Epidermal melanocyte (primary cell): ENCODE measurements at regions not wholly inside any gene's neighbourhood (a gene's known extent, or its start where the extent isn't known, plus 50 kb on each side); places are given as distances from the start of the nearest gene placed in this dataset.
"Not testable (repeated sequence)": the region's sequence is repeated elsewhere in the genome, so short reads cannot be mapped to it uniquely, and the experiment has no call there.

ENCODE experiments used
- DNase-seq: peaks from one replicate; pipeline ENCODE4 v3.0.0; 2011; ENCODE audit warnings: low spot score; ENCODE audit not compliant: insufficient read length

DNA sequence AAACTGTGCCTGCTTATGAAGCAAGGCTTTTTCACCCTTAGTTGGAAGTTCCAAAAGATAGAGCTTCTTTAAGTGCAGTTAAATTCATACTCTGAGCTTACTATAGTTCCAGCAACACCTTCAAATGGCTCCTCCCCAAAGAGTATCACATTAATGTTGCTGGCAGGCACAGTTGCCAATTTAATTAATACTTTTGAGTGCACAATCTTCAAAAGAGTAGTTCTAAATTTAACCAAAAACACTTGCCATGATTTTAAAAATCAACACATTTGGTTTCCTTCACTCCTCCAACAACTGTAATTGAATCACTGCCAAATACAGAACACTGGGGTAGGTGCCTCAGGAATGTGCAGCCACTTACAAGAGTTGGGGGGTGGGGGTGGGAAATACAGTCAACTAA, 150.6 kb upstream of the UBE2E3 start:
- no peak for DNase-seq

DNA sequence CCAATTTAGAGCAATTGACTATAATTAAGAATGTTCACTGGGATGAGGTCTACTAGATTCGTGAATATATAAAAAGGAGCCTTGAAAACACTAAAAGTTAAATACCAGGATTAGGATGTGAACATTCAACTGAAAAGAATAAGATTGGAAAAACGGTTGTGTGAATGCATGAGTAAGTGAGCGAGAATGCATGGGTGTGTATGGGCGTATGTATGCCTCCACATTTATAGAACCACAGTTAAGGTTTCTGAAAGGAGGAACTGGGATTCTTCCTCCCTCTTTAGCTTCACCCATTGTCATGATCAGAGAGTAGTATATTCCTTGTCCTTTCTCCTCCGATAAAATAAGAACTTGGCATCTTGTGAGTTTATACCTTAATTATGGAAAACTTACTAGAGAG, 151.1 kb upstream of the UBE2E3 start:
- no peak for DNase-seq

DNA sequence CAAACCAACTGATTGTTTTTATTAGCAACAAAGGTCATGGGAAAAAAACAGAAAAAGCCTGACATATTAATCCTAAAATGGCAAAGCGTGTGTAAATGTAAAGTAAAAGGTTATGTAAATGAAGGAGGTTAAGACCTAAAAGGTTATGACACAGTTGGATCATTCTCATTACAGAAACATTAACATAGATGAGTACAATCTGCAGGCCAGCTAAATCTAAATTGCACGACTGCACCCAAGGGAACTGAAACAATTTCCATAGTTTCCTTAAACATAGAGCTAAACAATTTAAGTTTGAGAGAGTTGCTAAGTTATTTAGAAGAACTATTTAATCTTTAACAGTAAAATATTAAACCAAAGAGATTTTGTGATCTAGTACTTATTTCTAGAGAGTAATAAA, 151.6 kb upstream of the UBE2E3 start:
- DNase-seq, result no peak

DNA sequence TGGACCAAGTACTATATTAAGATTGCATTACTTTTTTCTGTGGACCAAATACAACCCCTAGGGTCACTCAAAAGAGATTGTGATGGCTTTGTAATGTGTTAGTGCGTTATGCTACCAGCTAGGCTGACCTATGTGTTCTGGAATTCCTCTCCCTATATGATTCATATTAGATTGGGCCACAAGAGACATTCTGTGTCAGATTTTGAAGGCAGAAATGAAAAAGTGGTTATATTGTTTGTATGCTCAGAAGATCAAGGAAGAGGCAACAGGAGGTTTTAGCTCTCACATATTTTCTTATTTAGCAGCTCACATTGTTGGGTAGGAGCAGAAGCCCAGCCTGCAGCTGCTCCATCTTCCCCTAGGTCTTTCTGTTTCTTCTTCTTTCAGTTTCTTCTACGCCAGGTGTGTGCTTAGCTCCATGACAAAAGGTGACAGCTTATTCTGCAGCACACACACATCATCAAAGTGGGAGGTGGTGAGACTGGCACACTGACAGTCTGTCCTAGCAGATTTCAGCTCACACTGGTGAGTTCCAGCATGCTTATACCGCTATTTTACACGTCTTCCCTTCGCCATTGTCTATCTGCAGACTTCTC, 156.8 kb upstream of the UBE2E3 start:
- no peak for DNase-seq

DNA sequence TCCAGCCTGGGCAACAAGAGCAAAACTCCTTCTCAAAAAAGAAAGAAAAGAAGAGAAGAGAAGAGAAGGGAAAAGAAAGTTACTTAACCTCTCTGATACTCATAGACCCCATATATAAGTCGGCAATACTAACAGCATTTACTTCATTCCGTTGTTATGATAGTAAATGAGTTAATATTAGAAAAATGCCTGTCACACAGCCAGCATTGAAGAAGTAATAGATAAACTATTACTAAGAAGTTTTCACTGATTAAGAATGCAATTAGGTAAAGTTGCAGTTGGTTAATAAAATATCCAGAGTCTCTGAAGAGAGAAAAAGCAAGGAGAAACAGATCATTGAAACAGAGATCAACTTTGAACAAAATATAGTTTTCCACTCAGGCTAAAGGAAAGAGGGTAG, 161.3 kb upstream of the UBE2E3 start:
- DNase-seq, result no peak

DNA sequence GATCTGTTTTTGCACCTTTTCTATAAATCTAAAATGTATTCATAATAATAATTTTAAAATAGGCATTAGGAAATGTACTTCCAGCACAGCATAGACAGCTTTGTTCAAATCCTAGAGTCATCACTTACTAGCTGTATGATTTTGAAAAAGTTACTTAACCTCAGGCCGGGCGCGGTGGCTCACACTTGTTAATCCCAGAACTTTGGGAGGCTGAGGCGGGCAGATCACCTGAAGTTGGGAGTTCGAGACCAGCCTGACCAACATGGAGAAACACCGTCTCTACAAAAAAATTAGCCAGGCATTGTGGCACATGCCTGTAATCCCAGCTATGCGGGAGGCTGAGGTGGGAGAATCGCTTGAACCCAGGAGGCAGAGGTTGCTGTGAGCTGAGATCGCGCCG, 161.7 kb upstream of the UBE2E3 start:
- not testable (repeated sequence) for DNase-seq

DNA sequence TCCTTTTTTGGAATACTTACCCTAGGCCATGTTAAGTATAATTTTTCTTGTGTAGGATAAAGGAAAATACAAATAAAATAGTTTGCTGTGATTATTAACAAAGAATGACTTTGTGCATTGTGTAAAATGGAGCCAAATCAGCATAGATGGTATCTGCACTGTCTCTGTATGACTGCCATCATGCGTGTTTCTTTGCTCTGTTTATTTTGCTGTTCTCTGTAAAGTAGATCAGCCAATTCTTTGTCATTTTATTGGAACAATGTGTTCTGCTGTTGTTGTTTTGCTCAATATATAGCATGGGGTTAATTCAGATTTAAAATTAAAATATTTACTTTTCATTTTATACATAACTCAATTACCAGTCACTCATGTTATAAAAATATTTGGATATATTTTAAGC, 181.3 kb upstream of the UBE2E3 start:
- DNase-seq, result no peak

DNA sequence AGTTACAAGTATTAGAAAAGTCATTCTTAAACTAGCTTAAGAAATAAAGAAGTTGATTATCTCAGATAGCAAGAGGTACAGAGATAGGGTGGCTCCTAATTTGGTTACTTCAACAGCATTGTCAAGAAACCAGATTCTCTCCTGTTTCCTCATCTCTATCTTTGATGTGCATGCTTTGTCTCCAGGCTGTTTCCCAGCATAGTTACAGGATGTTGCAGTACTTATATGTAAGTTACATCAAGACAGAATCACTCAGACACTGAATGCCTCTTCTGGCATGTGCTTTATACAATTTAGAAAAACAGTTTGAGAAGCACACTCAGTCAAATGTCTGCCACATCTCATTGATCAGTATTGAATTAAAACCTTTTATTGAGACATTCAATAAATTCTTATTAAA, 189.5 kb upstream of the UBE2E3 start:
- DNase-seq, result no peak

DNA sequence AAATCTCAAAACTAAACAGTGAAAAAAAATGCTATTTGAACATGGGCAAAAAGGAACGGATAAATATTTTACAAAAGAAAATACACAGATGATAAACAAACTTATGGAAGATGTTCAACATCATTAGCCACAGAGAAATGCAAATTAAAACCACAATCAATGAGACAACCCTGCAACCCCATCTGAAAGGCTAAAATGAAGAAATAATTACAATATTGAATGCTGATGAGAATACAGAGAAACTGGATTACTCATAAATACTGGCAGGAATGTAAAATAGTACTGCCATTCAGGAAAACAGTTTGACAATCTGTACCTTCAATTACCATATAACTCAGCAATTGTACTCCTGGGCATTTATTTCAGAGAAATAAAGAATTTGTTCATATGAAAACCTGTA, 193.1 kb upstream of the UBE2E3 start:
- DNase-seq, result no peak

DNA sequence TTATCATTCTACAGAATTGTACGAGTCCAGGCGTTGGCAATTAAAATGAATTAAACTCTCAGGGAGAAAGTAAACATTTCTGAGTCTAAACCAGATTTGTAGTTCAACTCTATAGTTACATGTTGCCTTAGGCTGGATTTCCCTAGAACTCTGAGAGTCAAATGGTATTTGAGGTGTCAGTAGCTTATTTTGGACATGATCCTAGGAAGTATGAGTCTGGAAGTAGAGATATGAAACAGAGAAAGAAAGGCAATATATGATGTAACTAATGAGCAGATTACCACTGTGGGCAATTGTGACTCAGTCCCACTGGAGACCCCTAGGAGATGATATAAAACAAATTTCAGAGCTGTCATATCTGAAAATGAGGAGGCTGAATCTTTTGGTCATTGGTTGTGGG, 199.1 kb upstream of the UBE2E3 start:
- DNase-seq, result no peak

DNA sequence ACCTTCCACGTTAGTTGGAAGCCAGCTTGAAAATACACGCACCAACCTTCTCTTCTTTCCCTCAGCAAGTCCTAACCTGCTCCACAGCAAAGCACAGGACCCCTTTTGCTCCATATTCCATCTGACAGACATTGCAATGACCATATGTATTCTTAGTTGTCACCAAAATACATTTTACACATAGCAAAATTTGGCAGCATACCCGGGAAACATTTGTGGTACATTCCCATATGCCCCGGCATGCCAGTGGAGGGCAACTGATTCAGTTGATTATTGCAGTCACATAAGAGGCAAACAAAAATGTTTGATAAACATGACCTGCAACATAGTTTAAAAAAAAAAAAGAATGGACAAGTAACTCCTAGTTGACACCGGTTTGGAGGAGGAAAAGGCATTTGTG, 202.1 kb upstream of the UBE2E3 start:
- DNase-seq, result no peak

DNA sequence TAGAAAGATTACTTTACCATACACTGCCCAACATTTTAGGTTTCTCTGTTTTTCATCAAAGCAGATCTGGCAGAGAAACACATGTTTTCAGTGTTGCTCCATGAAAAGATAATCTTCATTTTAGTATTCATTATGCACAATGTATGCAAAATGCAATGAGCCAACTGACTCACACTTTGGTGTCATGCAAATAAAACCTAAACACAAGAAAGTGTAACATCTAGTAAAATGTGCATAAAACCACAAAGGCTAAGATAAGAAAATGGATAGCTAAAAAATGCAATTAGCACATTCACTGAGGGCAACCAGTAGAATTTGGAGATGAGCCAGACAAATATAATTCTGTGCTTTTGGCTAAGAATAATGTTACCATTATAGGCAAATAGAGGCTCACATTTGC, 203.5 kb upstream of the UBE2E3 start:
- no peak for DNase-seq

DNA sequence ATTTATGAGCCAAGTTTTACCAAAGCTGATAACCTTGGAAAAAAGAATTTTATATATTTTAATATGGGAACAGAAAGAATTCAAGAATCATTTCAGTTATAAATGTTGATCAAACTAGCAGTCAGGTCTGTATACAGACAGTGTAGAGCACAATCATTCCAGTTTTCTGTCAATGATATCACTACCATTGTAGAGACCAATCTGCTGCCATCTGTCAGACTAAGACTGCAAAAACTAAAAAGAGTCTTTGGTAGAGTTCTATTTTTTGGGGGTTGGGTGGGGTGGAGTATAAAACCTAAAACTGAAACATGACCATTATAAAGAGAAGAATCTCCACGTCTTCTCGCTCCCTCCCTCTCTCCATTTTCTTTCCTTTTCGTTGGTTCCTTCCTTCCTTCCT, 204.7 kb upstream of the UBE2E3 start:
- DNase-seq, result no peak

DNA sequence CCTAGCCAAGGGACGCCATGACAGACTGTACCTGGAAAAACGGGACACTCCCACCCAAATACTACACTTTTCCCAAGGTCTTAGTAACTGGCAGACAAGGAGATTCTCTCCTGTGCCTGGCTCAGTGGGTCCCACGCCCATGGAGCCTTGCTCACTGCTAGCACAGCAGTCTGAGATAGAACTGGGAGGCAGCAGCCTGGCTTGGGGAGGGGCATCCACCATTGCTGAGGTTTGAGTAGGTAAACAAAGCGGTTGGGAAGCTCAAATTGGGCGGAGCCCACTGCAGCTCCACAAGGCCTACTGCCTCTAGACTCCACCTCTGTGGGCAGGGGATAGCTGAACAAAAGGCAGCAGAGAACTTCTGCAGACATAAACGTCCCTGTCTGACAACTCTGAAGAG, 215.1 kb upstream of the UBE2E3 start:
- not testable (repeated sequence) for DNase-seq

DNA sequence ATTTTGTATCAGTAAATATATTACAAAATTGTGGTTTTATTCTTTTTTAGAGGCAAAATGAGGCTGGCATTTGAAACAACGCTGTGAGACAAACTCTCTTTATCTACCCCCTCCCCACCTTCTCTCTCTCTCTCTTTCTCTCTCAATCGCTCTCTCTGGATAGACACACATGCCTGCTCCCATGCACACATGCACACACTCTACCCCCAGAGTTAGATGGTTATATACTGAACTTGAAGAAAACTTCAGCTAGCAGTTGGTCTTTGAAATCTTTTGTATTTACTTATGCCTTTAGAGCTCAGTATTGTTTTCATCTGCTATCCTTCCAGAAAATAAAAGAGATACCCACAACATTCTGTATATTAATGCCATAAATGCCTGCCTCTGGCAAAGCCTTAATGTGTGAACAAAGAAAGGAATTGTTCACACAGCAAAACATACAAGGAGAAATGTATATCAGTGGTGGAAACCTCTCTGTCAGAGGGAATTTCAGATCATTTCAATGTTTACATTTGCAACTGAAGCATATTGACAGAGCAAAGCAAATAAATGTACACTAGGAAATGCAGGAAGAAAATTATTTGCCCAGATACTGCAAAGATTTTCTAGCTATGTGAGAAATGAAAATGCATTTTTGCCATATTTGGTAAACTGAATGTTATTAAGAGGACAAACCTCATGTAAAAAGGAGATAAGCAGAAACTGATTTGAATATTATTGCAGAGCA, 217.0 kb upstream of the UBE2E3 start:
- no peak for DNase-seq

DNA sequence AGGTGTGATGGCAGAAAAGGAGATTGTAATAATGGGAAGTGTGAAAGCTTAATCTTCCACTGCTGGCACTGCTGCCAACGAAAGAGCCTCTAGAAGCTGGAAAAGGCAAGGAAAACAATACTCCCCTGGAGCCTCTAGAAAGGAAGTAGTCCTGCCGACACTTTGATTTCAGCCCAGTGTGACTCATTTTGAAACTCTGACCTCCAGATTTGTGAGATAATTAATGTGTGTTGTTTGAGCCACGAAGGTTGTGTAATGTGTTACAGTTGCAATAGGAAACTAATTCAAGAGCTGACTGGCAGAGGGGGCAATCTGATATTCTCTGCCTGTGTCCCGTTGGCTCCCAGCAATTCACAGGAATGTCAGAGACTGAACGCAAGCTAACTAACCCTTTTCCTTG, 219.2 kb upstream of the UBE2E3 start:
- DNase-seq, result no peak

DNA sequence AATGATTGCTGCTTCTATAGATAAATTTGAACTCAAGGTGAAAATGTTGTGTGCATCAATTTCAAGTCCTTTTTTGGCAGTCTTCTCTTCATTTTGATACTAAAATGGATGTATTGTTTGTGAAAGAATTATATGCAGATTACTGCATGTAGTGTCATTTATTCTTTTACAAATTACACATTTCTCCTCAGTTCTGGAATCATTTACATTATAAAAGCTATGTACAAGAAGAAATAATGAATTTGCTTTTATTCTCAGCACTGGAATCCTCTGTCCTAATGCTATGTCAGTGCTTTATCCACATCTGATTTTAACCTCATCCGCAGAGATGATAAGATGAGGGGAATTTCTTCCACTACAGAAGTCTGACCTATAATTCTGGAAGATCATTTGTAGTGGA, 220.8 kb upstream of the UBE2E3 start:
- no peak for DNase-seq

DNA sequence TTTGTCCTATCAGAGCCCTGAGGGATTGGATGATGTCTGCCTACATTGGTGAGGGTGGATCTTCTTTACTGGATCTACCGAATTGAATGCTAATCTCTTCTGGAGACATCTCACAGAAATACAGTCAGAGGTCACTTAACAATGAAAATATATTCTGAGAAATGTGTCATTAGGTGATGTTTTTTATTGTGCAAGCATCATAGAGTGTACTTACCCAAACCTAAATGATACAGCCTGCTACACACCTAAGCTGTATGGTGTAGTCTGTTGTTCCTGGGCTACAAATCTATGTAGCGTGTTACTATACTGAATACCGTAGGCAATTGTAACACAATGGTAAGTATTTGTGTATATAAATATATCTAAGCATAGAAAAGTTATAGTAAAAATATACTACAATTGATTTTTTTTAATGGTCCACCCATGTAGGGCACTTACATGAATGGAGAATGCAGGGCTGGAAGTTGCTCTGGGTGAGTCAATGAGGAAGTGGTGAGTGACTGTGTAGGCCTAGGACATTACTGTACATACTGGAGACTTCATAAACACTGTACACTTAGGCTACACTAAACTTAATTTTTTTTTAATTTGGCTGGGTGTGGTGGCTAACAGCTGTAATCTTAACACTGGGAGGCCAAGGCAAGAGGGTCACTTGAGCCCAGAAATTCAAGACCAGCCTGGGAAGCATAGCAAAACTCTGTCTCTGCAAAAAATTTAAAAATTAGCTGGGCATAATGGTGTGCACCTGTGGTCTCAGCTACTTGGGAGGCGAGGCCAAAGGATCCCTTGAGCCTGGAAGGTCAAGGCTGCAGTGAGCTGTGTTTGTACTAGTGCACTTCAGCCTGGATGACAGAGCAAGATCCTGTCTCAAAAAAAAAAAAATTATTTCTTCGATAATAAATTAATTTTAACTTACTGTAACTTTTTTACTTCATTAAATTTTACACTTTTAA, 226.3 kb upstream of the UBE2E3 start:
- DNase-seq, result no peak

DNA sequence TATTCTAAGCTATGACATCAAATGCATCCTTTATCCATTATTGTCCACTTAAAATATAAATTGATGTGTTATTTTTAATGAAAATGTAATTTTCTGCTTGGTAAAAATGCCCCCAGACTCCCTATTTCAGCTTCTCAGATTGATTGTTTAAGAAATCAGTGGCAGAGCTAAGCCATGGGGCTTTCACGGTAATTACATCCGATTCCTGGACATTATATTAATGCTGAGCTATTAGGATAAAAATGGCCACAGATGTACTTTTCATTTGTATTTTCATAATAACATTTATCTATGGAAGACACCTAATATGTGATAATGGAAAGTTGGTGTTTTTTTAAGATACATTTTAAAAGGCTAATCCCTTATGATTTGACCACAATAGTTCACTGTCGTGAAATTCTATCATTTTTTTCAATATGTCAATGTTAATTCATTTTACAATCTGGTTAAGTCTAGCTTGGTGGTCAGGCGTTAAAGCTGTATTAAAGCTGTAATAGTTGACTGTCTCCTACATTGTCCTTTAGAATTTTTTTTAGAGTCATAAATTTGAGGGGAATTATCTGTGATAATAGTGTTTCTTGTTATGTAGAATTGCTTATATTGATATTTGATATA, 229.0 kb upstream of the UBE2E3 start:
- no peak for DNase-seq

DNA sequence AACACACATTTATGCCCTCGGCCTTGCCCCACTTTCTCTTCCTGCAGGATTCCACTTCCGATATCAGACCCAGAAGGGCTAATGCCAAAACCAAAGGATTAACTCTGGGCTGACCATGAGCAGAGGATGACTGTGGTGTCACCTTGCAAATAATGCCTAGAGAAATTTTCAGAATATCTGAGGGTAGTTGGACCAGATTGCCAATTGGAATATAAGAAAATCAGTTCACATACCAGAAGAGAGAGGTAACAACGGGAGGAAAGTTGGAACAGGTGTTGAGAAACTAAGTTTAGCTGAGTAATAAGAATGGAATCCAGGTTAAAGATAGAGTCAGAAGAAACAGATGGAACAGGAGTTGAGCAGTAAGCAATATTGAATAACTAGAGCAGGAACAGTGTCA, 232.7 kb upstream of the UBE2E3 start:
- no peak for DNase-seq

DNA sequence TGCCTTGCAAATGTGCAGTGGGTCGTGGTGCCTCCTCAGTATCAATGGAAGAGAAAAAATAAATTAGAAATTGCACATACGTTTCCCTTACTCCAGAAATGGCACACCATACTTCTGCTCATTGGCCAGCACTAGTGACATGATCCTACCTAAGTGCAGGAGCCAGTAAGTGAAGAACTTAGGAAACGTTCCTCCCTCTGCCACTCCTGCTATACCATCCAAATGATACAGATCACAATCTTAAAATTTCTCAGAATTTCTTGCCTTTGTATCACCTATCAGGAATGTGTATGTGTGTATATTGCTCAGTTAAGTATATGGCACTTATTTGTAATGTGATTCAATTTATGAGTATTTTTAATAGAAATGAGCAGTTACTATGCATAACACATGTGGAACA, 237.0 kb upstream of the UBE2E3 start:
- no peak for DNase-seq

DNA sequence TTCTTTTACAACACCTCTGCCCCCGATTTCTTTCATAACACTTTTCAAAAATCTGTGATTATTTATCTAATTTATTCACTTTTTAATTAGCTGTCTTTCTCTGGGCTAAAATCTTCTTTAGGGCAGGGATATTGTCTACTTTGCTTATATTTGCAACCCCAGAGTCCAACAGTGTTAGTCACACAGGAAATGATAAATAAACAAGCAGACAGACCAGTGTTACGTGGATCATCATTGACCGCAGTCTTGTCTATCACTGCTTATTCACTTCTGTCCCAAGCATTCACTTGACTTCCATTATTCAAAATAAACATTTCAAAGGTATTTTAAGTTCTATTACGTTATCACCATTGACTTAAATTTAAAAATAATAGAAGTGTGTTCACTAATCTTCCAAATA, 237.6 kb upstream of the UBE2E3 start:
- DNase-seq, result no peak
